Activated gamma-delta T cell treated with Interleukin-2 at 50 U/mL for 16 hours (primary cell): ENCODE measurements at regions not wholly inside any gene's neighbourhood (a gene's known extent, or its start where the extent isn't known, plus 50 kb on each side); places are given as distances from the start of the nearest gene placed in this dataset.
"Not testable (repeated sequence)": the region's sequence is repeated elsewhere in the genome, so short reads cannot be mapped to it uniquely, and the experiment has no call there.

Experiments
- DNase-seq: peaks from one replicate; pipeline ENCODE4 v3.0.0-alpha.2; 2020

- not testable (repeated sequence) for DNase-seq
Observed at GRCh38 chr21:9572782-9573181, 948.6 kb upstream of the TPTE start.

DNA sequence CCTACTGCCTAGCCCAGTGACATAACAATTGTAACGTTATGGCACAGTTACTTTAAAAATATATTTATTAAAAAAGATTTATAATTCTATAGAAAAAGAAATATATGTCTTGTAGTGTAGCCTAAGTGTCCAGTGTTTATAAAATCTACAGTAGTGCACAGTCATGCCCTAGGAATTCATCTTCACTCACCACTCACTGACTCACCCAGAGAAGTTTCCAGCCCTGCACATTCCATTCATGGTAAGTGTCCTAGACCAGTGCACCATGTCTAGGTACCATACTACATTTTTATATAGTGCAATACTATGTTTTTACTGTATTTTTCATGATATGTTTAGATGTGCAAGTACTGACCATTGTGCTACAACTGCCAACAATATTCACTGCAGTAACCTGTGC, 947.9 kb upstream of the TPTE start:
- DNase-seq: not testable (repeated sequence)

DNA sequence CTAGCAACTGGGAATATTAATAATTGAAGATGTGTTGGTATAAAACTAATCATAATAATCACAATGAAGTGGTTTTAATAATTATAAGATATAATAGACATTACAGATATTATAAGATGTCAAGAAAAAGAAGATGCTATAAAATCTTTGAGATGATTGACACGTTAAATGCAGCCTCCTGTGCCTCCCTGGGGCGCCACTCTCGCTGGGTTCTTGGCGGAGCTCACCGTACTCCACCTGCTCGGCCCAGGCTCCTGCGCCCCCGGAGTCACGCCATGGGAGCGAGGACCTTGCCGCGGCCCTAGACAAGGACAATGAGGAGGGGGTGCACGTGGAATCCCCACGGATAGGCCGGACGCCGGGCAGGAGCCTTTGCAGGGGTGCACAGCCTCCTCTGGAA, 942.1 kb upstream of the TPTE start:
- DNase-seq: not testable (repeated sequence)

DNA sequence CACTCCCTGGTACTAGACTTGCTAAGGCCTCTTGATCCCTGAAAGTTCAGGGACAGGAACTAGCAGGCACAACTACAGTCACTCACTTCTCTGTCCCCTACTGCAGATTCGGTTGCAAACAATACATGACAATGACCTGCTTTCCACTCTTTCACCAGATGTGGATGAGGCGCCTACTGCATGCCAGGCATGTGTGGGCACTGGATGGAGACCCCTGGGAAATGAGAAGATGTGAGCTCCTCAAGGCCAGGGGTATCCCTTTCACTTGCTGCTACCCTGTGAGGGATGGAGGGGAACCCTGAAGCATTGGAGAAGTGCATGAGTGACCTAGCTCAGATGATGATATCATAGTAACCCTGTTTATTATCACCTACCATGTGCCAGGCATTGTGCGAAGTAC, 933.4 kb upstream of the TPTE start:
- not testable (repeated sequence) for DNase-seq

DNA sequence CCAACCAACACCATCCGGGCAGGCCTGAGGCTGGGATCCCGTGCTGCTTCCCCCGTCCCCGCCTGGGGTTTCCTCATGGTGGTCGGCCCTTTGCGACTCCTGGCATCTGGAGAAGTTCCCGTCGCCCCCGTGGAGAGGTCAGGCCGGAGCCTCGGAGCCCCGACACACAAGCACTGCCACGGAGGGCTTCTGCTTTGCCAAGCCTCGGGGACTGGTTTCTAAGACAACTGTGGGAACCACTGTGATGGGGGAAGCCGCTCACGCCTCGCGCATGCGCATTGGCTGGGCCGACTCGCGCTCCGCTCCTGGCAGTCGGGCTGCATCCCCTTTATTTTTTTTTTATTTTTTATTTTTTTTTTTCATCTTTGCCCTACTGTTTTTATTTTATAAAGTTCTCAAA, 928.8 kb upstream of the TPTE start:
- DNase-seq: not testable (repeated sequence)

DNA sequence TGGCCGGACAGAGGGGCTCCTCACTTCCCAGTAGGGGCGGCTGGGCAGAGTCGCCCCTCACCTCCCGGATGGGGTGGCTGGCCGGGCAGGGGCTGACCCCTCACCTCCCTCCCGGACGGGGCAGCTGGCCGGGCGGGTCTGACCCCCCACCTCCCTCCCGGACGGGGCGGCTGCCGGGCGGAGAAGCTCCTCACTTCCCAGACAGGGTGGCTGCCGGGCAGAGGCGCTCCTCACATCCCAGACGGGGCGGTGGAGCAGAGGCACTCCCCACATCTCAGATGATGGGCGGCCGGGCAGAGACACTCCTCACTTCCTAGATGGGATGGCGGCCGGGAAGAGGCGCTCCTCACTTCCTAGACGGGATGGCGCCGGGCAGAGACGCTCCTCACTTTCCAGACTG, 927.7 kb upstream of the TPTE start:
- DNase-seq: not testable (repeated sequence)

GRCh38 chr21:9614011-9614410, 907.4 kb upstream of the TPTE start:
- not testable (repeated sequence) for DNase-seq

DNA sequence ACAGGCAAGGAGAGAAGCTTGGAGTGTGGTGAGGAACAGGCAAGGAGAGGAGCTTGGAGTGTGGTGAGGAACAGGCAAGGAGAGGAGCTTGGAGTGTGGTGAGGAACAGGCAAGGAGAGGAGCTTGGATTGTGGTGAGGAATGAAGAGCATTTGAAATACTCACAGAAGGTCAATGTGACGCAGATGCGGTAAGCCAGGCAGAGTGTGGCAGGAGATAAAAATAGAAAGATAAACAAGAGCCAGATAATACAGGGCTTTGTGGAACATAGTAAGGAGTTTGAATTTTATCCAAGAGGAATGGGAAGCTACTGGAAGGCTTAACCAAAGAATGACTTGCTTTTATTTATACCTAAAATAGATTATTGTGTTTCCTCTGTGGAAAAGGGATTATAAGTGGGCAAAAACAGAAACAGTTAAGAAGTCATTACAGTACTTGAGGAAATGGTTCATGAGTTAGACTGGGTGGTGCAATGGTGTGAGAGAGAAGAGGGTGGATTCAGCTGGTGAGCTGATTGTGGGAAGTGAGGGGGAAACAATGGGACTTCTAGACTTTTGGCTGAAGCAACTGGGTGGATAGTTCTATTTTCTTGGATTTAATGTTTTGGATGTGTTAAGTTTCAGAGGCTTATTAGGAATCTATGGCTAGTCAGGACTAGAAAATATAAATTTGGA, 900.1 kb upstream of the TPTE start:
- DNase-seq: not testable (repeated sequence)

GRCh38 chr21:9628051-9628450, 893.3 kb upstream of the TPTE start:
- DNase-seq: not testable (repeated sequence)

DNA sequence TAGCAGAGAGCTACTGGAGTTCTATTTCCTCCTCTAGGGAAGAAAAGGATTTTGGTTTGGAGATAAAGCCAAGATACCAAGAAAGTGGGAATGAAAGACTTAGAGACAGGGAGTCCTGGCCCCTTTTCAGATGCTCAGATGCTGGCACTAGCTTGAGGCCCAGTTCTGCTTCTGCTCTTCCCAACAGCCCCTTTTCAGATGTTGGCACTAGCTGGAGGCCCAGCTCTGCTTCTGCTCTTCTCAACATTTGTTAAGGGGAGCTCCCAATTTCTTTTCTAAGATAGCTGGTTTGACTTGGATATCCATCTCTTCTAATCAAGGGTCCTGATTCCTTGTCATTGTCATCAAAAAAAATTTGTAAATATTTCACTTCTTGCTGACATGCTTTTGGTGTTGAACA, 874.0 kb upstream of the TPTE start:
- not testable (repeated sequence) for DNase-seq

DNA sequence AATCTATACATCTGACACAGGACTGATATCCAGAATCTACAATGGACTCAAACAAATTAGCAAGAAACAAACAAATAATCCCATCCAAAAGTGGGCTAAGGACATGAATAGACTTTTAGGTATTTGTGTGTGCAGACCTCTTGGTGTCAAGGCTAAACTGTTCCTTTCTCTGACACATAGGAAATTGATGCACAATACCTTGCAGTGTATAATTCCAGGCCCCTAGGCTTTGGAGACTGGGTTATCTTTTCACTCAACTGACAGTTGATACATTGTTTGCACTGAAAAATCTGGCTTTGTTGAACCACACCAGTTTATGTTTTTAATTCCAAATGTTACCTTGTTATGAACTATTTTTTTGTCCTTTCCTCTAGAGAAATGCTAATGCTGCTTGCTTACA, 873.1 kb upstream of the TPTE start:
- DNase-seq: not testable (repeated sequence)

GRCh38 chr21:9648947-9649720, 872.2 kb upstream of the TPTE start:
- not testable (repeated sequence) for DNase-seq

DNA sequence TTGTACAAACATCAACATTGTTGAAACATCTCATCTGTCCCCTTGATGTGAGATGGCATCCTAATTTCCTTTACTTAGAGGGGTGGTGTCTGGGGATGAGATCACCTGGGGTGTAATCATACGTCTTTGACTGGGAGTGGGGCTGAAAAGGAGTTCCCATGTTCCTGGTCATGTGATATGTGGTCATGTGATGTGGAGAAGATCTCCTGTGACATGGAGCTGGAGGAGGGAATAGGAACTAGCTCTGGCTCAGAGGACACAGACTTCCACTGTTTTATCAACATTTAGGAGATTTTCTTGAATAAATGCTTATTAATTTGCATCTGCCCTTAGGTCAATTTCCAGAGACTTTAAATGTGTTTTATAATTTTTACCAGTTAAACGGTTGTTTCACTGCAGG, 868.6 kb upstream of the TPTE start:
- not testable (repeated sequence) for DNase-seq

GRCh38 chr21:9655221-9655620, 866.2 kb upstream of the TPTE start:
- DNase-seq: not testable (repeated sequence)

GRCh38 chr21:9656455-9656854, 864.9 kb upstream of the TPTE start:
- DNase-seq: not testable (repeated sequence)

DNA sequence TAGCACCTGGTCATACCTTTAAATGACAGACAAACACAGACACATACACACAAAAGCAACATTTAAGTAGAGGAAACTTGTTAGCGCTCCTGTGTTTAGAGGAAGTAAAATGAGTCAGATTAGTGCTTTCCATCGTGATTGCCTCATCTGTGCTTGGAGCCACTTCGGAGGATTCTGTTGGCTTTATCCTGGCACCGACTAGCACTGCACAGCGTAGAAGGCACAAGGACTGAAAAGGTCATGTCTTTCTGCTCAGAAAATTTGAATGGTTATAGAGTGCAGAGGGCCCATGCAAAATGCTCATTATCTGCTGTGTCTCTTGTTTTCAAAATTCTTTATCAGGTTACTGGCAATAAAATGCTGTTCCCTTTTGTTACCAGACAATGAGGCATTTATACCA, 863.6 kb upstream of the TPTE start:
- not testable (repeated sequence) for DNase-seq

DNA sequence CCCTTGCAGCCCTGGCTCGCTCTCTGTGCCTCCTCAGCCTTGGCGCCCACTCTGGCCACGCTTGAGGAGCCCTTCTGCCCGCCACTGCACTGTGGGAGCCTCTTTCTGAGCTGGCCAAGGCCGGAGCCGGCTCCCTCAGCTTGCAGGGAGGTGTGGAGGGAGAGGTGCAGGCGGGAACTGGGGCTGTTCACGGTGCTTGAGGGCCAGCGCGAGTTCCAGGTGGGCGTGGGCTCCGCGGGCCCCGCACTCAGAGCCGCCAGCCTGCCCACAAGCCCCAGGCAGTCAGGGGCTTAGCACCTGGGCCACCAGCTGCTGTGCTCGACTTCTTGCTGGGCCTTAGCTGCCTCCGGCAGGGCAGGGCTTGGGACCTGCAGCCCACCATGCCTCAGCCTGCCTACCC, 861.5 kb upstream of the TPTE start:
- not testable (repeated sequence) for DNase-seq

DNA sequence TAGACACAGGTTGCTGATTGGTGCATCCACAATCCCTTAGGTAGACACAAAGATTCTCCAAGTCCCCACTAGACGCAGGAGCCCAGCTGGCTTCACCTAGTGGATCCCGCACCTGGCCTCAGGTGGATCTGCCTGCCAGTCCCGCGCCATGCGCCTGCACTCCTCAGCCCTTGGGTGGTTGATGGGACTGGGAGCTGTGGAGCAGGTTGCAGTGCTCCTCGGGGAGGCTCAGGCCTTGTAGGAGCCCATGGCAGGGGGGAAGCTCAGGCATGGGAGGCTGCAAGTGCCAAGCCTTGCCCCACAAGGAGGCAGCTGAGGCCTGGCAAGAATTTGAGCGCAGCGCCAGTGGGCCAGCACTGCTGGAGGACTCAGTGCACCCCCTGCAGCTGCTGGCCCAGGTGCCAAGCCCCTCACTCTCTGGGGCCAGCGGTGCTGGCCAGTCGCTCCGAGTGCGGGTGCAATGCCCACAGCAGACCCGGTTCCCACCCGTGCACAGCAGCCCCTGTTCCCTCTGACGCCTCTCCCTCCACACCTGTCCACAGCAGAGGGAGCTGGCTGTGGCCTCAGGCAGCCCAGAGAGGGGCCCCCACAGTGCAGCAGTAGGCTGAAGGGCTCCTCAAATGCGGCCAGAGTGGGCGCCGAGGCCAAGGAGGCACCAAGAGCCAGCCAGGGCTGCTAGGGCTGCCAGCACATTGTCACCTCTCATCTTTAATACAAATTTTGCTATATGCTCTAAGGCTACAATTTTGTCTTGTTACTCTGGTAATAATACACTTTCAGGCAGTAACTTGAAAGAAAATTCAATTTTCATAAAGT, 857.3 kb upstream of the TPTE start:
- not testable (repeated sequence) for DNase-seq

DNA sequence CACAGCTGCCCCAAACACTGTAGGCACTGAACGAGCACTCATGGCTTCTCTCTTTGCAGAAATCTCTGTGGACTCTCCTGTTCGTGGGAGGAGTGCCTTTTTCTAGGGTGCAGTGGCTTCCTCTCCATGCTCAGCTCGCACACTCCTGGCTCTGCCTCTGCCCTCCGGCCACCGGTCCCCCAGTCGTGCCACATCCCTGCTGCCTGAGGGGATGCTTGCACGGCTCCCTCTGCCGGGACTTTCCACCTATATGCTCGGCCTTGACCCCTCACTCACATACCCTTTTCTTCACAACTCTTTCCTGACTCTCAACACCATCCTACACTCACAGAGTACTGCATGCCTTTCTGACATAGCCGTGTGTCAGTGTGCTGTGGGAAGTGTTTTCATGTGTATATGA, 845.6 kb upstream of the TPTE start:
- DNase-seq: not testable (repeated sequence)

DNA sequence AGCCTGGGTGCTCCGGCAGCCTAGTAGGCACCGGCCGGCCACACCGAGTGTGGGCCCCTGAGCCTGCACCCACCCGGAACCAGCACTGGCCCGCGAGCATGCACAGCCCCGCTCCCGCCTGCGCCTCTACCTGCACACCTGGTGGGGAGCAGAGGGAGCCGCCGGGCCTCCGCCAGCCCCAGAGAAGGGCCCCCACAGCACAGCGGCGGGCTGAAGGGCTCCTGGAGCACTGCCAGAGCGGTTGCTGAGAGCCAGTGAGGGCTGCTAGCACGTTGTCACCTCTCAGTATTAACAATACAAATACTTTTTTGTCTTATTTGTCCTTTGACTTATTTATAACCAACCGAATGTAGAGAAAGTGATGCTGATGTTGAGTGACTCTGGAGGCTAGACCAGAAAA, 842.4 kb upstream of the TPTE start:
- not testable (repeated sequence) for DNase-seq

DNA sequence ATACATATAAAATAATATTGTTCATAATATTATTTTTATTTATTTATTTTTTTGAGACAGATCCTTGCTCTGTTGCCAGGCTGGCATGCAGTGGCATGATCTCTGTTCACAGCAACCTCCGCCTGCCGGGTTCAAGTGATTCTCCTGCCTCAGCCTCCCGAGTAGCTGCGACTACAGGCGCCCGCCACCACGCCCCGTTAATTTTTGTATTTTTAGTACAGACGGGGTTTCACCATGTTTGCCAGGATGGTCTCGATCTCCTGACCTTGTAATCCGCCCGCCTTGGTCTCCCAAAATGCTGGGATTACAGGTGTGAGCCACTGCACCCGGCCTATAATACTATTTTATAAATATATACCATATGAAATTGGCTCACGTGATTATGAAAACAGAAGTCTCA, 832.4 kb upstream of the TPTE start:
- not testable (repeated sequence) for DNase-seq

DNA sequence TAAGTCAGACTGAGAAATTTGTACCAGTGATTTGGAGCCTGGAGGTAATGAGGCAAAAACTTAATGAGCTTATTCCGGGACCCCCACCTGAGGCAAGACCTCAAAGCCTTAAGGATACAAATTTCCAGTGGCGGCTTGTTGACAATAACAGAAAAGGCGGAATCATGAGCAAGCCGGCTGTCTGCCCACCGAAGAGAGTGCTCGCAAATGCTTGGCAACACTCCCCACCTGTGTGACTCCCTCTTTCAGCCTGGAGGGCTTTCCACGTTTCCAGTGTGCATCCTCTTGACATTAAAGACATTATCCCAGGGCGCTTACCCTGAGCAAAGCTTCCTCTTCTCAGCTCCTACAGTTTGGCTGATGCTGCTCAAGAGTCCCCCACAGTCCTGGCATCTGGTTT, 830.4 kb upstream of the TPTE start:
- not testable (repeated sequence) for DNase-seq

DNA sequence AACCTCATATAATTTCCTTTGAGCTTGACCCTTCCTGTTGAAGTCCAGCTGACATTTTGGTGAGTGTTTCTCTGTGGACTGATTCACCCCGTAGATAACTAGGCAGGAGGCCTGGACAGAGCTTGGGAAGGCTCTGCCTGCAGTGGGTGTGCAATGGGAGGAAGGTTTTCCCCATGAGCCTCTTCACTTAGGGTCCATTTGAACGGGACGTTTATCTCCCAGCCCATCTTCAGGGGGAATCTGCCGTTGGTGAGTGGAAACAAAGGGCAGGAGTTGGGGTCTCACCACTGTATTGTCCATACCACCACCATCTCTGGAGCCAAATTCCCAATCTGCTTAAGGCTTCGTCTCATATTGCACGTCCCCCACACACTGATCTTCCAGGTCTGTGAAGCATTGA, 825.6 kb upstream of the TPTE start:
- not testable (repeated sequence) for DNase-seq
